ENCODE measurements at regions not wholly inside any gene's neighbourhood (a gene's known extent, or its start where the extent isn't known, plus 50 kb on each side); places are given as distances from the start of the nearest gene placed in this dataset.
"Not testable (repeated sequence)": the region's sequence is repeated elsewhere in the genome, so short reads cannot be mapped to it uniquely, and the experiment has no call there.

- no peak for DNase-seq (ENCODE audit: low spot score)
These were observed 501.3 kb downstream of the CD109 start for GRCh38 chr6:74197310-74197709.

GRCh38 chr6:74187811-74188210 is 491.8 kb downstream of the CD109 start:
- DNase-seq (ENCODE audit: low spot score), result no peak

- DNase-seq (ENCODE audit: low spot score), result no peak
These were observed 487.0 kb downstream of the CD109 start for GRCh38 chr6:74182992-74183391.

GRCh38 chr6:74181471-74181870 is 485.5 kb downstream of the CD109 start:
- no peak for DNase-seq (ENCODE audit: low spot score)

- DNase-seq (ENCODE audit: low spot score), result no peak
These were observed 481.5 kb downstream of the CD109 start for GRCh38 chr6:74177506-74177905.

- not testable (repeated sequence) for DNase-seq (ENCODE audit: low spot score)
These were observed 474.5 kb downstream of the CD109 start for GRCh38 chr6:74170550-74170949.

- DNase-seq (ENCODE audit: low spot score), result no peak
These were observed 474.1 kb downstream of the CD109 start for GRCh38 chr6:74170118-74170517.

GRCh38 chr6:74167976-74168375 is 472.0 kb downstream of the CD109 start:
- no peak for DNase-seq (ENCODE audit: low spot score)

- DNase-seq (ENCODE audit: low spot score), result no peak
These were observed 471.5 kb downstream of the CD109 start for GRCh38 chr6:74167511-74167910.

- DNase-seq (ENCODE audit: low spot score), result no peak
These were observed 470.8 kb downstream of the CD109 start for GRCh38 chr6:74166849-74167248.

- DNase-seq (ENCODE audit: low spot score), result no peak
These were observed 465.4 kb downstream of the CD109 start for GRCh38 chr6:74161380-74161779.

GRCh38 chr6:74152096-74152675 is 456.2 kb downstream of the CD109 start:
- DNase-seq (ENCODE audit: low spot score), result no peak

- no peak for DNase-seq (ENCODE audit: low spot score)
These were observed 449.9 kb downstream of the CD109 start for GRCh38 chr6:74145931-74146330.

- no peak for DNase-seq (ENCODE audit: low spot score)
These were observed 441.9 kb downstream of the CD109 start for GRCh38 chr6:74137911-74138310.

- DNase-seq (ENCODE audit: low spot score), result no peak
These were observed 438.3 kb downstream of the CD109 start for GRCh38 chr6:74134327-74134726.

- no peak for DNase-seq (ENCODE audit: low spot score)
These were observed 437.1 kb downstream of the CD109 start for GRCh38 chr6:74133073-74133472.

GRCh38 chr6:74130641-74131040 is 434.6 kb downstream of the CD109 start:
- no peak for DNase-seq (ENCODE audit: low spot score)

GRCh38 chr6:74128536-74128935 is 432.5 kb downstream of the CD109 start:
- DNase-seq (ENCODE audit: low spot score), result no peak

- DNase-seq (ENCODE audit: low spot score), result no peak
These were observed 421.1 kb downstream of the CD109 start for GRCh38 chr6:74117113-74117512.

GRCh38 chr6:74115674-74116073 is 419.7 kb downstream of the CD109 start:
- no peak for DNase-seq (ENCODE audit: low spot score)

- DNase-seq (ENCODE audit: low spot score), result no peak
These were observed 418.4 kb downstream of the CD109 start for GRCh38 chr6:74114428-74114827.

- no peak for DNase-seq (ENCODE audit: low spot score)
These were observed 417.9 kb downstream of the CD109 start for GRCh38 chr6:74113901-74114300.

- no peak for DNase-seq (ENCODE audit: low spot score)
These were observed 407.4 kb downstream of the CD109 start for GRCh38 chr6:74103417-74103816.

GRCh38 chr6:74100719-74101287 is 404.8 kb downstream of the CD109 start:
- DNase-seq (ENCODE audit: low spot score), result no peak

Measured in SK-N-DZ (cell line).